IMR-90 (cell line): ENCODE measurements at regions not wholly inside any gene's neighbourhood (a gene's known extent, or its start where the extent isn't known, plus 50 kb on each side); places are given as distances from the start of the nearest gene placed in this dataset.

Experiments
- ATAC-seq: fragments of 200-7000 bp; cut with Tn5 transposase; 2 replicates; pipeline ENCODE4 v1.9.1; 2020; ENCODE audit warnings: low read depth, mild to moderate bottlenecking, moderate library complexity
- BruUV-seq: library from RNA; stranded (reverse); fragments of 400-500 nt; replicated peaks from 2 replicates; lab custom pipeline; 2021; lab: Mats Ljungman, UMichigan
- CTCF ChIA-PET: fragments of 300-600 bp; formaldehyde crosslinking; extraction: SDS; loops from one replicate; lab custom pipeline; 2021; ENCODE audit warnings: antibody characterized with exemption; lab: Yijun Ruan, JAX
- POLR2A ChIA-PET: fragments of 300-600 bp; sonication (Branson Sonifier 250); formaldehyde crosslinking; loops from one replicate; lab custom pipeline; 2022; ENCODE audit warnings: antibody characterized with exemption; ENCODE audit not compliant: unreplicated experiment; lab: Charles Lee
- DNase-seq: peaks from one replicate; pipeline ENCODE4 v3.0.0; 2013
- H2AFZ ChIP-seq: replicated peaks from 2 replicates; pipeline ENCODE3; 2013; ENCODE audit warnings: low read length, mild to moderate bottlenecking; ENCODE audit not compliant: poor library complexity
- H2AK5ac ChIP-seq: 2 replicates; pipeline ENCODE4 v1.6.1; 2013; ENCODE audit warnings: low read depth, low read length, inconsistent platforms
- H2AK9ac ChIP-seq: replicated peaks from 2 replicates; pipeline ENCODE3; 2013; ENCODE audit warnings: mild to moderate bottlenecking, low read depth, low read length, moderate library complexity; ENCODE audit not compliant: poor library complexity
- H2BK120ac ChIP-seq: 2 replicates; pipeline ENCODE4 v1.6.1; 2013; ENCODE audit warnings: low read depth, low read length, inconsistent platforms
- H2BK15ac ChIP-seq: 3 replicates; pipeline ENCODE4 v1.6.1; 2013; ENCODE audit warnings: low read depth, low read length, inconsistent platforms
- H2BK20ac ChIP-seq: 2 replicates; pipeline ENCODE4 v1.6.1; 2013; ENCODE audit warnings: low read depth, mild to moderate bottlenecking, inconsistent platforms, low read length, moderate library complexity
- H2BK5ac ChIP-seq: 2 replicates; pipeline ENCODE4 v1.6.1; 2013; ENCODE audit warnings: mild to moderate bottlenecking, low read depth, low read length, inconsistent platforms; ENCODE audit not compliant: poor library complexity, severe bottlenecking
- H3K14ac ChIP-seq: replicated peaks from 2 replicates; pipeline ENCODE4 v1.6.1; 2013; ENCODE audit warnings: low read depth, low read length, inconsistent platforms
- H3K18ac ChIP-seq: 2 replicates; pipeline ENCODE4 v1.6.1; 2013; ENCODE audit warnings: low read depth, low read length, control low read depth
- H3K23ac ChIP-seq: 2 replicates; pipeline ENCODE4 v1.6.1; 2013; ENCODE audit warnings: low read depth, low read length, inconsistent platforms
- H3K27ac ChIP-seq: 2 replicates; pipeline ENCODE4 v1.5.1; 2013; ENCODE audit warnings: mild to moderate bottlenecking, control low read depth, low read length; ENCODE audit not compliant: insufficient read depth
- H3K27me3 ChIP-seq: 2 replicates; pipeline ENCODE4 v1.6.1; 2013; ENCODE audit warnings: low read length; ENCODE audit not compliant: control insufficient read depth, insufficient read depth
- H3K36me3 ChIP-seq: 2 replicates; pipeline ENCODE4 v1.6.1; 2013; ENCODE audit warnings: low read length, mixed read lengths; ENCODE audit not compliant: control insufficient read depth, insufficient read depth
- H3K4ac ChIP-seq: 2 replicates; pipeline ENCODE4 v1.6.1; 2013; ENCODE audit warnings: low read depth, low read length, inconsistent platforms
- H3K4me1 ChIP-seq: 2 replicates; pipeline ENCODE4 v1.6.1; 2013; ENCODE audit warnings: low read length, mixed read lengths; ENCODE audit not compliant: control insufficient read depth, insufficient read depth
- H3K4me2 ChIP-seq: 2 replicates; pipeline ENCODE4 v1.6.1; 2013; ENCODE audit warnings: low read depth, mild to moderate bottlenecking, control low read depth, low read length, moderate library complexity
- H3K4me3 ChIP-seq: 2 replicates; pipeline ENCODE4 v1.5.1; 2013; ENCODE audit warnings: low read depth, mild to moderate bottlenecking, control low read depth, low read length, moderate library complexity; ENCODE audit not compliant: insufficient read depth
- H3K56ac ChIP-seq: 2 replicates; pipeline ENCODE4 v1.6.1; 2013; ENCODE audit warnings: low read length, inconsistent platforms; ENCODE audit not compliant: insufficient read depth; ENCODE audit errors: extremely low read depth
- H3K79me1 ChIP-seq, 2 experiments: 2 replicates each; pipeline ENCODE4 v1.6.1; 2013; ENCODE audit warnings: low read length in 2 of 2, inconsistent platforms in 1 of 2, low read depth in 1 of 2
- H3K9ac ChIP-seq: 2 replicates; pipeline ENCODE4 v1.6.1; 2013; ENCODE audit warnings: low read depth, low read length, control low read depth
- H3K9me1 ChIP-seq: 2 replicates; pipeline ENCODE4 v1.6.1; 2013; ENCODE audit warnings: low read length, inconsistent platforms; ENCODE audit not compliant: insufficient read depth
- H3K9me3 ChIP-seq: 2 replicates; pipeline ENCODE4 v1.6.1; 2013; ENCODE audit warnings: low read length; ENCODE audit not compliant: control insufficient read depth, insufficient read depth
- H4K20me1 ChIP-seq: 2 replicates; pipeline ENCODE4 v1.6.1; 2013; ENCODE audit warnings: low read length, inconsistent platforms; ENCODE audit not compliant: insufficient read depth
- H4K5ac ChIP-seq: 2 replicates; pipeline ENCODE4 v1.6.1; 2013; ENCODE audit warnings: mild to moderate bottlenecking, low read depth, low read length, control low read depth
- H4K8ac ChIP-seq, 2 experiments: 2 replicates each; pipeline ENCODE4 v1.6.1; 2013; ENCODE audit warnings: low read depth in 2 of 2, low read length in 2 of 2, control low read depth in 1 of 2, inconsistent platforms in 1 of 2
- H4K91ac ChIP-seq: 2 replicates; pipeline ENCODE4 v1.6.1; 2013; ENCODE audit warnings: low read depth, low read length, inconsistent platforms; ENCODE audit not compliant: insufficient read depth
- CEBPB ChIP-seq: IDR thresholded peaks from 2 replicates; pipeline ENCODE4 v1.6.1; 2012; ENCODE audit warnings: low read depth, low read length, improper control_type of control experiment
- CTCF ChIP-seq: conservative IDR thresholded peaks from 2 replicates; pipeline ENCODE4 v1.5.1; 2012; ENCODE audit warnings: mild to moderate bottlenecking, low read depth, low read length, improper control_type of control experiment
- ELK1 ChIP-seq: fragments of 150-350 bp; IDR thresholded peaks from 2 replicates; pipeline ENCODE4 v1.6.1; 2016; ENCODE audit warnings: low read depth, mild to moderate bottlenecking, low read length, moderate library complexity, borderline replicate concordance
- MXI1 ChIP-seq: IDR thresholded peaks from 2 replicates; pipeline ENCODE4 v1.6.1; 2012; ENCODE audit warnings: low read depth, mild to moderate bottlenecking, low read length, moderate library complexity, borderline replicate concordance
- NFE2L2 ChIP-seq: fragments of 150-350 bp; IDR thresholded peaks from 2 replicates; pipeline ENCODE4 v1.6.1; 2016; ENCODE audit warnings: low read depth, mild to moderate bottlenecking, low read length
- POLR2A ChIP-seq: IDR thresholded peaks from 2 replicates; pipeline ENCODE4 v1.6.1; 2012; ENCODE audit warnings: mild to moderate bottlenecking, low read depth, low read length
- SMC3 ChIP-seq: fragments of 150-350 bp; IDR thresholded peaks from 2 replicates; pipeline ENCODE4 v1.6.1; 2016; ENCODE audit warnings: low read depth, mild to moderate bottlenecking, antibody characterized with exemption, low read length, moderate library complexity
- WGBS, 2 experiments: methylation state at CpG; one replicate each; pipeline versions ENCODE4 v1.1.5 to v1.1.7; 2013; ENCODE audit warnings: missing lambda C conversion rate in 2 of 2; ENCODE audit not compliant: insufficient read length in 1 of 2; ENCODE audit errors: extremely low coverage in 2 of 2; 5-methylcytosine and 5-hydroxymethylcytosine counted together
- dilution Hi-C: fragments of 300-500 bp; cut with HindIII; formaldehyde crosslinking; loops from one replicate; pipeline ENCODE4 v1.14.3; 2018; ENCODE audit warnings: low sequenced_read_pairs; ENCODE audit not compliant: unreplicated experiment
- in situ Hi-C: fragments of 300-500 bp; cut with MboI; formaldehyde crosslinking; loops from 3 replicates; pipeline ENCODE4 v1.14.3; 2019; ENCODE audit warnings: low sequenced_read_pairs, inconsistent platforms, mixed read lengths
- intact Hi-C: fragments of 100-400 bp; cut with micrococcal nuclease; formaldehyde crosslinking; loops from 2 replicates; pipeline ENCODE4 v1.10.0; 2022

- no peak overlapping the region for H4K8ac ChIP-seq
- H3K23ac ChIP-seq, result no peak overlapping the region
- CTCF ChIA-PET, result no interaction called here
- H2BK20ac ChIP-seq, result no peak overlapping the region
- H2AK9ac ChIP-seq, result no peak overlapping the region
- no peaks in the 10 kb centered on the region for H3K36me3 ChIP-seq
- in situ Hi-C loops, result no loop called here
- no peak overlapping the region for H3K4me2 ChIP-seq
- ATAC-seq, result no peak
- no peak overlapping the region for H2AFZ ChIP-seq
- no peaks in the 10 kb centered on the region for H3K79me1 ChIP-seq
- no peak overlapping the region for H3K9ac ChIP-seq
- H2BK5ac ChIP-seq, result no peak overlapping the region
- no peaks in the 10 kb centered on the region for H4K20me1 ChIP-seq
- H3K4me3 ChIP-seq, result no peak overlapping the region
- H3K4ac ChIP-seq, result no peak overlapping the region
- no TSS peak for BruUV-seq
- dilution Hi-C loops, result no loop called here
- peaks cover 23% of the 10 kb centered on the region for H3K9me3 ChIP-seq
- H3K18ac ChIP-seq, result no peak overlapping the region
- H3K4me1 ChIP-seq, result no peaks in the 10 kb centered on the region
- POLR2A ChIA-PET, result no interaction called here
- no peak overlapping the region for H2AK5ac ChIP-seq
- DNase-seq, result no peak
- no peak overlapping the region for H3K56ac ChIP-seq
- H4K91ac ChIP-seq, result no peak overlapping the region
- no peak for TF ChIP-seq MXI1
- no peak for TF ChIP-seq CTCF
- no peak for TF ChIP-seq POLR2A
- no peak for TF ChIP-seq ELK1
- no peak for TF ChIP-seq CEBPB
- TF ChIP-seq SMC3, result no peak
- no peak for TF ChIP-seq NFE2L2
- no peak overlapping the region for H4K5ac ChIP-seq
- H3K14ac ChIP-seq, result no peak overlapping the region
- H3K27me3 ChIP-seq, result no peaks in the 10 kb centered on the region
- no peak overlapping the region for H3K27ac ChIP-seq
- intact Hi-C loops, result no loop called here
- no peak overlapping the region for H2BK15ac ChIP-seq
- no peak overlapping the region for H2BK120ac ChIP-seq
- no CpG with 5 or more reads among the region's 2 CpGs for WGBS, 2 experiments
- no peaks in the 10 kb centered on the region for H3K9me1 ChIP-seq
These were observed 437.7 kb upstream of the KAZN start for GRCh38 chr1:14160781-14161180.
